ENCODE measurements at regions not wholly inside any gene's neighbourhood (a gene's known extent, or its start where the extent isn't known, plus 50 kb on each side); places are given as distances from the start of the nearest gene placed in this dataset.
A peak's percentile ranks its signal among the peaks of the same experiment; 100 is the strongest.

DNA sequence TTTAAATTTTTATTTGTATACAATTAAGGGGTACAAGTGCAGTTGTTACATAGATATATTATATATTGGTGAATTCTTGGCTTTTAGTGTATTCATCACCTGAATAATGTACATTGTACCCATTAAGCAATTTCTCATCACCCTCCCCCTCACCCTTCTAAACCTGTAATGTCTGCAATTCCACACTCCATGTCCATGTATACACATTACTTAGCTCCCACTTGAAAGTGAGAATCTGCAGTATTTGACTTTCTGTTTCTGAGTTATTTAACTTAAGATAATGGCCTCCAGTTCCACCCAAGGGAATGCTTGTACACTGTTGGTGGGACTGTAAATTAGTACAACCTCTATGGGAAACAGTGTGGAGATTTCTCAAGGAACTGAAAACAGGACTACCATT, 383.2 kb upstream of the KCNMB2 start:
- DNase-seq (ENCODE audit: low read depth), result no peak

DNA sequence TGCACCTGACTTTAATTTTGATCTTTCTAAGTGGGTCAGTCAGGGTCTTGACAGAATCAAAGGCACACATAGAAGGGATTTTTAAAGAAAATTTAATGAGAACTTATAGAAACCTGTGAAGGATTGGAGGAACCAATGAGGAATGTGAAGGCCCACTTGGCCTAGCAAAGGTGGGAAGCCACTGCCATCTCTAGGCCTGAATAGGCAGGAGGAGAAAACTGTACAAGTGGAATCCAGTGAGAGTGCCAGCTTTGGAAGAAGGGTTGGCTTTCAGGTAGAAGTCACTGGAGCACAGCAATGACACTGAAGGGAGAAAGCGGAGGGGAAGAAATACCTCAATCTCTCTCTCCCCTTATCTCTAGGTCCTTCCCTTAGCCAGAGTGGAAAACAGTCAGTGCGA, 380.7 kb upstream of the KCNMB2 start:
- DNase-seq (ENCODE audit: low read depth), result no peak

DNA sequence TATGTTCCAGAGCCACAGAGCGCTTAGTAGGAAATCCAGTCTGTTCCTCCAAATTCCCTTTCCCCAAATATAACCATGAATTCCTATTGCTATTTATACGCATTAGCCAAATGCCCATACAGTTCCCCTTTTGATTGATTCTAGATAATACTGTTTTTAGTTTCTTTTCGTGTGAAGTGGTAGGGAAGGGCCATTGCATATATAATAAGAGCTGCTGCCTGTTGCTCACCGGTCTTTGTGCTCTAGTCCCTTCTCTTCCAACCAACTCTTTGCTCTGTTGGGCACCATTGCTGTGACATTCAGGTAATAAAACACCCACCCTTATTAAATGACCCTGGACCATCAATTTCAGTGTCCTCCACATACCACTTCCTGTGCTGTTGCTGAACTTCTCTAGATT, 379.9 kb upstream of the KCNMB2 start:
- no peak for DNase-seq (ENCODE audit: low read depth)

DNA sequence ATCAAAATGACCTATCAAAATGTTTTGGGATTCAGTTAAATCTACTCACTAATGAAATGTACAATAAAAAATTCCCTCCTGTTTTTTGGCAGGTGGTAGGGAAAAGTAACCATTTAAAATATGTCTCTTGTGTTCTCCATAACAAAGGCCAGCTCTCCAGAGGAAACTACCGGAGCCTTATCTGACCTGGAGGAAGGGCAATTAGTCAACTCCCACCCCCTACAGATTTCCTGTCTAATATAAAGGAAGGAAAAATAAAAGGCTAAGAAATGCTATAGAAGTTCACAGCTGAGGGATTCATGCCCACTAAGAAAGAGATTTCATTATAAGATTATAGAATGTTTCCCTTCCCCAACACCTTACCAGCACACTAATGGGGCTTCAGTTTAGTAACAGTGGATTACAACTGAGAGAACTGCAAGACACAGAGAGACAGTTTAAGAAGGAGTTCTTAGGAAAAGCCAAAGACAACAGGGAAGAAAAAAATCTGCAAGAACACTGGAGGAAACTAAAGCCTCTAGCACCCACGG, 376.5 kb upstream of the KCNMB2 start:
- no peak for DNase-seq (ENCODE audit: low read depth)

DNA sequence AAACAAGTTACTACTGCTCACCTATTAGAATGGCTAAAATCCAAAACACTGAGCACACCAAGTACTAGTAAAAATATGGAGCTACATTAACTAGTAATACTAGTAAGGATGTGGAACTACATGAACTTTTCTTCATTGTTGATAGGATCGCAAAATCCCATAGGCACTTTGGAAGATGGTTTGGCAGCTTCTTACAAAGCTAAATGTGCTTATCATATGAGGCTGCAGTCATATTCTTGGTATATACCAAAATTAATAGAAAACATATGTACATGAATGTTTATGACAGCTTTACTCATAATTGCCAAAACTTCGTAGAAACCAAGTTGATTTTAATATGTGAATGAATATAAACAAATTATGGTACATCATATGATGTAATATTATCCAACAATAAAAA, 366.8 kb upstream of the KCNMB2 start:
- no peak for DNase-seq (ENCODE audit: low read depth)

DNA sequence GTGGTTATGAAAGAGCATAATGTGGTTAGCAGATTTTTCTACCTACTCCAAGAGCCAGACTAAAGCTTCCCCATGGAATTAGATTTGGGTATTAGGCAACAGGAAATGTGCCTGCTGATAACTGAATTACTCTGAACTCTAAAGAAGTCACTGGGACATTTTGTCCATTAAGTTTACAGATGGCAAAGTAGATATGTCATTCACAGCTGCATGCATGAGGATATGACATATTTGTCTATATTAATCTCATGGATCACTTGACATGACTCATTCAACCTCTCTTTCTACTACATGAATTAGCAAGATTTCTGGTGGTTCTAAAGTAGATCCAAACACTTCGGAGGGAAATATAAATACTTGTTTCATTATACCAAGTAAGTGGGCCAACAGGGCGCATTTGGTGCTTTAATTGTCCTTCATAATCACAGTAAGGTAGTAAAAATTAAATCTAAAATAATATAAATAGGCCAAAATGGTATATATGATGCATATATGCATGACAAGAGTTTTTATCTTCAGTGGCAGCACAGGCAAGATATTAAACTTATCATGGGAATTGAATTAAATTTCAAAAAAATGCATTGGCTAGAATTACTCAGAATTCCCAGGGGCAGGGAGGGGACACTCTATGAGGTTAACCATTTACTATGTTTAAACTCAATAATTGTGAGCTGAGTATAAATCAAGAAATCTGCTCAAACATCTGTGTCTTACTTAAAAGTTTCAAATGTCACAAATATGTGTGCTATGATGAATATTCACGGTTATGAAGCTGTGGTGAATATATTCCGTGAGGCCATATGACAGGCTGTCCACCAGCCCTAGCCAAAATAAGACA, 365.3 kb upstream of the KCNMB2 start:
- DNase-seq (ENCODE audit: low read depth), result peak; percentile 64

DNA sequence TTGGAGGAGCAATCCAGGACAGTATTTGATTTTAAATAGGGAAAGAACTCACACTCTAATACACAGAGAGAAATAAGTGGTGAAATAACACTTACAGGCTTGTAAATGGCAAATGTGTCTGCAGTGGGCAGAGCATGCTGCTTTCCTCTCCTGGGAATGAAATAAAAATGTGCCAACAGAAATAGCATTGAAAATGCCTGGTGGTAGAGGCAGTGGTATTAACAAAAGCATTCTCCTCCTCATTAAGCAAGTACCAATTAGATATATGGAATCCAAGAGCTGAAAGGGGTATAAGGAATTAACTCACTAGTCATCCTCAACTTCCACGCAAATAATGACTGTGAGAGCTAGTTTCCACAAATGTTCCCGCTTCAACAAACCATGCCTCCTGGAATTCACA, 364.1 kb upstream of the KCNMB2 start:
- no peak for DNase-seq (ENCODE audit: low read depth)

DNA sequence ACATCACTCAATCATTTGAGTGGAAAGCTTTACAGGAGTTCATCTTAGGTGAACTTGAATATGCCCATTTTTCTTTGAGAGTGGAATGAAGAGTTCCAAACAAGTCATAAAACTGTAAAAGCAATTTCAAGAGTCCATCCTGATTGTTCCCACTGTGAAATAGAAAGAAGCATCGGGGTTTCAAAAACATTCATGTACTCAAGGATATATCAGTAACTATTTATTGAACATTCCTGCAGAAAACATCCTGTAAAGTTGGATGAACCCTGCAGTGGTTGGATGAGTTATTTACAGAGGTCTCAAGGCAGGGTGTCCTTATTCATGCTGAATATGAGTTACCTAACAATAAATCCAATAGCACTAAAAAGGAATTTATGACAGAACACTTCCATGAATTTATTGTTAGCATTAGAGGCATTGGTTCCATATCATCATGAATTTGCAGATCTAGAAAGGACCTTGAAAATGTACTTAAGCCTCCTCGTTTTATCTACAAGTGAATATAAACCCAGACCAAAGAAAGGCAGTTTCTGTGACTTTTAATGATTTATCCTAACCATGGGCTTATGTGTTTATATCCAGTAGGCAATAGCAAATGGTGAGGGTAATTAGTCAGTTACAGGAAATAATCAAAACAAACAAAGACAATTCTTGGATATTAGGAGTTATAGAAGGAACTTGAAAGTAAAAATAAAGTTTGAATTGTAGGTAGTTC, 361.9 kb upstream of the KCNMB2 start:
- DNase-seq (ENCODE audit: low read depth), result no peak

DNA sequence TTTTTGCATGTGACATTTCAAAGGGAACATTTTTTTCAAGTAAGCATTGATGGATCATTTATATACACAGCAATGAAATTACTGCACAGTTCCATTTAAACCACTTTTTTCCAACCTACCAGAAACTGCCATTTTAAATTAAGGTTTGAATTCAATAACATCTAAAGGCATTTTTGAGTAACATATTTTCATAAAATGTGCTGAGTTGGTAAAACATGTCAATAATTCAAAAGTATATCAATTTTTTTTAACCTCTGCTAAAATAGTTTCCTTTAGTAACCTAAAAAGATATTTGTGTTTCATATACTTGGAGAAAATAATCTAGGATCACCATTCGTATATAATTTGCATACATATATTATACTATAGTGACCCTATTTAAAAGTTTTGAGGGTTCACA, 355.1 kb upstream of the KCNMB2 start:
- DNase-seq (ENCODE audit: low read depth), result no peak

DNA sequence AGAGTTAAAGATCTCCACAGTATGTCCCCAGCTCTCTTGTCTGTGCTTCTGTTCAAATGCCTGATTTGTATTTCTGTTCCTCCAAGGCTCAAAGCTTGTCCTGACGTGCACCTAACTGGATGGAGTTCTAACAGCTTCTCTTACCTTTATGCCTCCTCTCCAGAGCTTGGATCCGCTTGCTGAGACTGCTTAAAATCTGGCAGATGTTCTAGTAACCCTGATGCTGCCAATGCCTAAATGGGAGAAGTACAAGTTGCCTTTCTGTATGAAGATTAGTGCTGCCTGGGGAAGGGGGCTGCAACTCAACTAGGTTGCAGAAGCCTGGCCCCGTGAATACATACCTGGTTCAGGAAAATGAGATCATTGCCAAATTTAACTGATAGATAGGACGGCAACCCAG, 354.5 kb upstream of the KCNMB2 start:
- no peak for DNase-seq (ENCODE audit: low read depth)

DNA sequence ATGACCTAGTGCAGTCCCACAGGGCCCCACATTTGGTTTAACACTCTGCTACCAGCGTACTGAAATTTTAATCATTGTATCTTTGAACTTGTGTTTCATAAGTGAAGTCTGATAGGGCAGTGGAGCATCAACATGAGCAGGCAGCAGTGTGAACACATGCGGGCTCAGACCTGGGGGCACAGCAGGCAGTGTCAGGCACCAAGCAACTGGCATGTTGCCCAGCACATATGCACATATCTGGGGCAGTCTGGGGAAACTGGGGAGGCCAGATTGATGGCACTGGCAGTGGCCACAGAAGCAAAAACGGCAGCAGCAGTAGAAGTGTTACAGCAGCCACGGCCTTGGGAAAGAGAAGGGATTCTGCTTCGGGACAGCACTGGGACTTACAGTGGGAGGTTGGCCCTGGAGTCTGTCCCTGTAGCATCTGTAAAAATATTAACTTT, 353.9 kb upstream of the KCNMB2 start:
- no peak for DNase-seq (ENCODE audit: low read depth)

DNA sequence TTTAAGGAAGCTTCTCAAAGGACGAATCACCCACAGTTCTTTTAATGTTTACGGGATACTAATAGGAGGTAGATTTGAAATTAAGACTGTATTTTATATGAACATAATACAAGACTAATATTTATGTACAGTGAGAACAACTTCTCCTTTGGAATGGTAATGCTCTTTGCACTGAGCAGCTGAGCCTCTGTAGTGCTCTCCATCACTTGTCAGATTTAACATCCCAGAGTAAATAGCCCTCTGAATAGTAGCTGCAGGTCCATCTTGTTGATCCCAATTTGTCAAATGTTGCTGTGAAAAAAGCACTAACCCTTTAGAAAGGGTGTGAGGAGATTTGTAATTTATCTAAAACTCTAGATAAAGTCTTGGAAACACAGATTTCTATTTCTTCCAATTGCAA, 351.4 kb upstream of the KCNMB2 start:
- DNase-seq (ENCODE audit: low read depth), result no peak

DNA sequence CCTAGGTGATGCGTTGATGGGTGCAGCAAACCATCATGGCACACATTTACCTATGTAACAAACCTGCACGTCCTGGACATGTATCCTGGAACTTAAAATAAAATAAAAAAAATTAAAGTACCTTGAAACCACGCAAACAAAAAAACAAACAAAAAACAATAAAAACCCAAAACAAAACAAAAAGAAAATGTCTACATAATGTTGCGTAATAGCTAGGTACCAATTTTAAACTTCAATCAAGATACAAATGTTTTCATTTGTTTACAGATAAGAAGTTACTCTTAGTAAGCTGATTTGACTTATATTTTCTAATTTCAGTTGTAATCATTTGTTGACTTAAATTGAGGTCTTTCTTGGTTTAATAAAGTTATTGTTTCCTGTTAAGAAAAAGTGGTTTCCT, 349.6 kb upstream of the KCNMB2 start:
- no peak for DNase-seq (ENCODE audit: low read depth)

DNA sequence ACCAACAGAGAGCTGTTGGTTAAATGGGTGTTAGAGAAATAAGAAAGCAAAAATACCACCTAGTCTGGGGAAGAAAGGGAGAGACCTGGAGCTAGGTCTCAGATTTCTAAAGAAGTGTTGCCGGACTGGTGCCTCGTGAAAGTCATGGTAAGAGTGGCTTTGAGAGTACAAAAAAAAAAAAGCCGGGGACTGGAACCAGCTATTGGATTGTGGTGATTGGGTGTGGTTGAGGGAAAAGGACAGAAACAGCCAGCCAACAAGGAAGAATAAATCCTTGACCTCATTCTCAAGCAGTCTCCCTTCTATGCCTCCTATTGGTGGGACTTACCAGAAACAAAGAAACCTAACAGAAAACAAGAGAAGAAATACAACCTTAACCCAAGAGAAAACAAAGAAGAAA, 346.4 kb upstream of the KCNMB2 start:
- no peak for DNase-seq (ENCODE audit: low read depth)

DNA sequence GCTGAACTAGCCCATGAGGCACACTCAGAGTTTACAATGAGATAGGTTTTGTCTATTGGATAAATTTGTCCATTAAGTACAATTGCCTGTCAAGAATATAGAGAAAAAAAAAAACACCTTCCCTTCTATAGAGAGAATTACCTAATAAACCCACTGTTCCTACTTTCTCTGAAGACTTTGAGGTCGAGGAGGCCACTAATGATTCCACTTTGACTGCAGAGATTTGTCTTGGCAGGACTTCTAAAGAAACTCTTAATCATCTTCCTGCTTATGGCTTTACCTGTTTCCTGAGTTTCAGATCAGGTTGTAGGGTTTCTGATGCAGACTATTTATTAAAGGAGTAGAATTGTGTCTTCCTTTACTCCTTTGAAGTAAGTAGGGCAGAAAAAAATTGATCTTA, 342.4 kb upstream of the KCNMB2 start:
- no peak for DNase-seq (ENCODE audit: low read depth)

DNA sequence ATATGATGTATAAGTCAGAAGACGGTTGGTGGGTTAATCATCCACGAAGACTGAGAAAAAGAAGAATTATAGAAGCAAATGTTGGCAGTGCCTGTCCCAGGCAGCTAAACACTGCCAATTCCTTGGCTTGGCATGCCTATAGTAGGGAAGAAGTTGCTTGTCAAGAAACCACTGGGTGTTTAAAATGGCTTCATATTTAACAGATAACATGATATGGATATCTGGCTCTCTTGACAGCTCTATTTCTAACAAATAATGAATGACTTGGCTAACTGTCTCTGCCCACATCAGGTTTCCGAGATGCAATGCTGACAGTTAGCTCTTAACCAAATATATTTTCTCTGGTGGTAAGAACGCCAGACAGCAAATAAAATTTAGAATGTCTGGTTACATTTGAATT, 341.7 kb upstream of the KCNMB2 start:
- no peak for DNase-seq (ENCODE audit: low read depth)

DNA sequence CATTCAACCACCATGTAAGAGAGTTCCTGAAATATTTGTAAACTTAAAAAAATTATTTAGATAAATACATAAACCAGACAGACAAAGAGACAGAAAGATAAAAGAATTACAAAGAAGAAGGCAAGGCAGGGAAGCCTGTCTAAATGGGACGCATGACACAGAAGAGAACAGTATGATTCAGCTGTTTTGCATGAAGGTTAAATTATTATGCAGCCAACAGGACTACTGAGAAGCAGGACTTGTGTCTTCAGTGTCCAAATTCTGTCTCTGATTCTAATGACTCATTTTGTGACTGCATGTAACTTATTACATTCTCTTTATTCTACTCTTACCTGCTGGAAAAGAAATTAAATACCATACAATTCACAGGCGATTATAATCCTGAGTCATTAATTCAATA, 340.4 kb upstream of the KCNMB2 start:
- DNase-seq (ENCODE audit: low read depth), result peak; percentile 37

DNA sequence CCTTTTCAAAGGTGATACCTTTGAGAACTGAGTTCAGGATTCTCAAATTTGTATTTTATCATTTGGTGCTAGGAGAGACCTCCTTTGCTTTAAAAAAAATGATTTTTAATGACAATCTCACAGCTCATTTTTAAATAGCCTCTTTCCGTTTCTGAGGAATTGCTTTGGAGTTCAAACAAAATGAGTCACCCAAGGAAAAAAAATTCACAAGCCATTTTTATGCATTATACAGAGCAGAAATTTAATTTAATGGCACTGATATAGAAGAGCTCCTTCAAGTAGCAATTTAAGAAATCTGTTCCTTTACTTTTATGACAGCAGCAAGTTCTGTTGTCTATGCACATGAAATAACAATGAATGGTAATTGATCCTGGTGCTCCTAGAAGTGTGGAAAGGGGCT, 337.9 kb upstream of the KCNMB2 start:
- peak; percentile 12 for DNase-seq (ENCODE audit: low read depth)

DNA sequence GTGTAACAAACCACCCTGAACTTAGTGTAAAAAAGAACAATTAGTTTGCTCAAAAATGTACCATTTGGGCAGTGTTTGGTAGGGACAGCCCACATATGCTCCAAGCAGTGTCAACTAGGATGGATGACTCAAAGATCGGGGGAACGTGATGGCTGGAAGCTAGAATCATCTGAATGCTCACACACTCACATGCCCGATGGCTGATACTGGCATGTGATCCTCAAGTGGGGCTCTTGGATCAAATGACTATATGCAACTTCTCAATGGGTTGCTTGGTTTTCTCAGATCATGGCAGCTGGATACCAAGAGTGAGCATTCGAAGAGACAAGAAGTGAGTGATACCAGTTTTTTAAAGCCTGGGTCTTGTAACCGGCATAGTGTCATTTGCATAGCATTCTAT, 335.9 kb upstream of the KCNMB2 start:
- DNase-seq (ENCODE audit: low read depth), result no peak

DNA sequence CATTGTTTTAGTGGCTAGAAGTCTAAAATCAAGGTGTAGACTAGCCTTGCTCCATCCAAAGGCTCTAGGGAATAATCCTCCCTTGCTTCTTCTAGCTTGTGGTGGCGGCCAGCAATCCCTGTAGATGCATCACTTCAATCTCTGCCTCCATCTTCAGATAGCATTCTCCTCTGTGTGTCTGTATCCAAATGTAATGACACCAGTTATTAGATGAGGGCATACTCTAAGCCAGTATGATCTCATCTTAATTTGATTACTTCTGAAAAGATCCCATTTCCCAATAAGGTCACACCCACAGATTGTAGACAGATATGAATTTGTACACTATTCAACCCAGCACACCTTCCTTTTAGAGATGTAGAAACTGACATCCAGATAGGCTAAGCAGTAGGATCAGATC, 334.5 kb upstream of the KCNMB2 start:
- no peak for DNase-seq (ENCODE audit: low read depth)

DNA sequence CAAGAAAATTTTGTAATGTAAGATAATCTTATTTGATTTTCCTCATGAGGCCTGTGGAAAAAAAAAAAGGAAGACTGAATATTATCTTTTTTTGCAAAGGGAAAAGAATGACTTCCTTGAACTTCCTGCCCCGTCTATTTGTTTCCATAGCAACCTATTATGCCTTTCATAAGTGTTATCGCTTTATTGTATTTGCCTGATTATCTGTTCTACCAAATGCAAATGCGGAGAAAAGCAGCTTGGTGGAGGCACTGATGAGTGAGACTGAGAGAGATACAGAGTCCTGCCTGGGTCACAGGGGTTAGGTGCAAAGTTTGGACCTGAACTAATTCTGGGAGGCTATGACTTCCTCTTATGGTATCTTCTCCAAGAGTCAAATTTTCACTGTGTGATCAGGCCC, 334.0 kb upstream of the KCNMB2 start:
- no peak for DNase-seq (ENCODE audit: low read depth)

DNA sequence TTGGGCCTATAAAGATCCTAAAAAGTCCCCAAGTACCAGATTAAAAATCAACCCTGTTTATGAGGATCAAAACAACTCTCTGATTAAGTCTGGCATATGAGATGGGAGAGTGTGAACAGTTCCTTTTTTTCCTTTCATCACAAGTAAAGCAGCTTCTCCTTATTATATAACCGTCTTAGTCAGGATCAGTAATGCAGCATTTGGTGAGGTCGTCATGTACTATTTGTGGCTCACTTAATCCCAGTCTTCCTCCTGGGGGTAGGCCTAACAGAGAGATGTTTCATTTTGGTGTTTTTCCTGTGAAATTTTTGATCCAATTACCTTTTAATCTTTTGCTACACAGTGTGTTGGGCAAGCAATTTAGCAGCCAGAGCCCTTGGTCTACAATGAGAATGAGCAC, 333.1 kb upstream of the KCNMB2 start:
- DNase-seq (ENCODE audit: low read depth), result peak; percentile 21

DNA sequence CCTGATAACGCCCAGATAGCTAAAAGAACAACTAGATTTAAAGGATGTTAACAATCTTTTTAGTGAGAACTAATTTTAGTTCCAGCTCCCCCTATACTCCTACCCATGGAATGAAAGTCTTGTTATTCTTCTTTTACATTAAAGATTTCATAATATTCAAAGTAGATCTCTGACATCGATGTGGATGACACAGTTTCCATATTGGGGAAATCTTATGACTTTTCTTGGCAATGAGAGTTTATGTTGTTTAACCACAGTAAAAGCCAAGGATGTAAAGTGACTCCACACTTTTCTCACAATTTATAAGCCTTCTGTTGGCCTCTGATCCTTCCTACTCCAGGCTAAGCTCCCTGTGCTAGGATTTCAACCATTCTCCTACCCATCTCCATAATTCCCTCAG, 332.6 kb upstream of the KCNMB2 start:
- DNase-seq (ENCODE audit: low read depth), result no peak

DNA sequence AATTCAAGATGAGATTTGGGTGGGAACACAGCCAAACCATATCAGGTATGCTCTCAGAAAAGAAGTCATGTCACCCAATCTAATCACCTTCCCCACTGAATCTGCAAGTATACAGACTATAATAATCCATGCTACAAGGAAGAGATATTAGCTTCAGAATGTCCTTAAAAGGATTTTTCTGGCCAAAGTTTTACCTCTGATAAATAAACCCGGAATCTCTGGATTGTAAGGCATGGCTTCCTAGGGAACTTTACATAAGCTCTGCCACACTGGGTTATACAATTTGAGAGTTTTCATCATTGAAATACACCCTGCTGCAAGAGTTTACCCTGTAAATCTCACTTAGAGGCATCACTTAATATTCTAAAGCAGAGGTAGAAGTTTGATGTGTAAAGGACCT, 330.5 kb upstream of the KCNMB2 start:
- DNase-seq (ENCODE audit: low read depth), result peak; percentile 25

Data from GM04503 (cell line).